Gastroesophageal sphincter (tissue), 4 donors: ENCODE measurements at regions not wholly inside any gene's neighbourhood (a gene's known extent, or its start where the extent isn't known, plus 50 kb on each side); places are given as distances from the start of the nearest gene placed in this dataset.

ENCODE experiments used
- ATAC-seq: fragments of 150-250 bp; one replicate; pipeline ENCODE4 v1.9.1; 2016; ENCODE audit warnings: mild to moderate bottlenecking, moderate library complexity
- H3K27ac ChIP-seq, 4 donors: fragments of 200-600 bp; sonication (generic) in 3 of 4; 1 replicate in 3 of 4; 2 replicates in 1 of 4; pipeline ENCODE4 v1.5.1; 2016 to 2019
- H3K27me3 ChIP-seq: fragments of 200-600 bp; sonication (generic); one replicate; pipeline ENCODE4 v1.5.1; 2019
- H3K36me3 ChIP-seq, 2 donors: fragments of 200-600 bp; sonication (generic); one replicate each; pipeline ENCODE4 v1.5.1; 2019; ENCODE audit warnings: control low read depth in 1 of 2
- H3K4me1 ChIP-seq, 3 donors: fragments of 200-600 bp; sonication (generic); 1 replicate in 2 of 3; 2 replicates in 1 of 3; pipeline ENCODE4 v1.5.1; 2016 to 2019; ENCODE audit warnings: control low read depth in 2 of 3
- H3K4me3 ChIP-seq, 2 donors: fragments of 200-600 bp; sonication (generic); one replicate each; pipeline ENCODE4 v1.5.1; 2019; ENCODE audit warnings: mild to moderate bottlenecking in 1 of 2, moderate library complexity in 1 of 2
- H3K9me3 ChIP-seq, 3 donors: fragments of 200-600 bp; sonication (generic); one replicate each; pipeline ENCODE4 v1.5.1; 2017 to 2019; ENCODE audit warnings: control low read depth in 2 of 3
- CTCF ChIP-seq, 4 experiments: fragments of 200-600 bp in 2 of 4; fragments of 450-650 bp in 2 of 4; sonication (generic) in 1 of 4; IDR thresholded peaks; one replicate each; pipeline ENCODE4 v1.5.1; 2017 to 2019; ENCODE audit warnings: antibody characterized with exemption in 4 of 4, mild to moderate bottlenecking in 2 of 4, moderate library complexity in 2 of 4
- EP300 ChIP-seq: sonication (generic); formaldehyde crosslinking; IDR thresholded peaks from one replicate; pipeline ENCODE4 v1.6.1; 2017; ENCODE audit warnings: antibody characterized with exemption, mild to moderate bottlenecking
- POLR2A ChIP-seq, 2 donors: fragments of 450-650 bp; IDR thresholded peaks; one replicate each; pipeline ENCODE4 v1.6.1; 2017; ENCODE audit warnings: antibody characterized with exemption in 2 of 2, mild to moderate bottlenecking in 2 of 2, moderate library complexity in 1 of 2
- POLR2AphosphoS5 ChIP-seq: sonication (generic); formaldehyde crosslinking; IDR thresholded peaks from one replicate; pipeline ENCODE4 v1.6.1; 2017; ENCODE audit warnings: antibody characterized with exemption
- whole genome bisulfite sequencing, 2 donors: methylation state at CpG; one replicate each; pipeline ENCODE4 v1.1.5; 2018; ENCODE audit warnings: low coverage in 1 of 2; 5-methylcytosine and 5-hydroxymethylcytosine counted together
- small RNA-seq, 4 donors: library from RNA; depleted of rRNA; stranded (forward); fragments of <200 nt; gene quantifications; one replicate each; pipeline ENCODE3, GENCODE V24; 2016

GRCh38 chr2:181837563-181837962 lies 54.0 kb upstream of the ITPRID2 start:
- 92 to 100% methylated on average over 2 of the region's 2 CpGs for WGBS, 2 donors
- Histone ChIP-seq H3K36me3 (no peaks in the 10 kb centered on the region), H3K27me3 (no peaks in the 10 kb centered on the region), H3K4me1 (peaks cover 0 to 8% (median 3%) of the 10 kb centered on the region in 3 donors), H3K4me3 (no peak overlapping the region), H3K27ac (no peak overlapping the region), H3K9me3 (no peaks in the 10 kb centered on the region)
- TF ChIP-seq CTCF (IDR thresholded peaks at IDR 0.05) (no peak), POLR2A (IDR thresholded peaks at IDR 0.05) (no peak), POLR2AphosphoS5 (no peak)
- ATAC-seq = no peak

GRCh38 chr2:181839811-181840210 lies 51.7 kb upstream of the ITPRID2 start:
- no peaks in the 10 kb centered on the region for H3K36me3 ChIP-seq
- TF ChIP-seq EP300 = no peak
- WGBS, 2 donors = 33 to 62% methylated on average over 1 of the region's 1 CpG
- H3K27ac ChIP-seq = no peak overlapping the region
- ATAC-seq = no peak
- no peak overlapping the region for H3K4me3 ChIP-seq
- H3K27me3 ChIP-seq = no peaks in the 10 kb centered on the region
- no peaks in the 10 kb centered on the region for H3K9me3 ChIP-seq
- peaks cover 0 to 8% (median 3%) of the 10 kb centered on the region in 3 donors for H3K4me1 ChIP-seq

DNA sequence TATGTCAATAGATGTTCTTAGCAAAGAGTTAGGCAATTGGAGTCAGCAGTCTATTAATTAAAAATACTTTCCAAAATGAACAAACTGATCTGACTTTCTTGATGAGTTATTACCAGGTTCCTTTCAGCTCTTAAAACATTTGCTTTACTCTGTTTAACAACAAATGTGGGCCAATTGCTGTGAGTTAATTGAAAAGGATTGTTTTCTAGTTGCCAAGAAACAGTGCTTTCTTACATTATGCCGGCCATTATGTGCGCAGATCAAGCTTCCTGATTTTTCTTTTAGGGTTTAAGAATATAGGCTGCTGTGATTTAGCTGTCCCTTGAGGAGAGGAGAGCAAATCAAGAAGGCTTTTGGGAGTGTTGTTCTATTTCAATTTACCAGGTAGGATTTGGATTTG lies 50.5 kb upstream of the ITPRID2 start:
- no peaks in the 10 kb centered on the region for H3K27me3 ChIP-seq
- peaks cover 0 to 8% (median 3%) of the 10 kb centered on the region in 3 donors for H3K4me1 ChIP-seq
- WGBS, 2 donors = 44 to 58% methylated on average over 2 of the region's 2 CpGs
- no peak overlapping the region for H3K27ac ChIP-seq
- H3K4me3 ChIP-seq = no peak overlapping the region
- H3K9me3 ChIP-seq = no peaks in the 10 kb centered on the region
- TF ChIP-seq POLR2AphosphoS5 (no peak), EP300 (no peak), CTCF (IDR thresholded peaks at IDR 0.05) (no peak), POLR2A (IDR thresholded peaks at IDR 0.05) (no peak)
- no peak for ATAC-seq
- H3K36me3 ChIP-seq = no peaks in the 10 kb centered on the region

Small RNA genes lying in the stretch of these regions (small RNA-seq; reads per million reads assigned to genes)
- 0 reads per million in 4 donors for gene RNU6ATAC19P
